ENCODE measurements at regions not wholly inside any gene's neighbourhood (a gene's known extent, or its start where the extent isn't known, plus 50 kb on each side); places are given as distances from the start of the nearest gene placed in this dataset.

- no peak overlapping the region for H3K4ac ChIP-seq (ENCODE audit: low read depth, low read length)
- Mint-ChIP-seq H3K36me3 (ENCODE audit: insufficient read depth in 1 of 3, low read depth in 3 of 3) (no peaks in the 10 kb centered on the region), H3K9me3 (no peaks in the 10 kb centered on the region; a peak in 1 of 5 replicates), H3K4me1 (peaks cover 23 to 46% of the 10 kb centered on the region in 2 experiments), H3K27ac (no peak overlapping the region), H3K27me3 (ENCODE audit: low read depth) (no peaks in the 10 kb centered on the region; the same call in 1 of the 2 replicates), H3K4me3 (no peak overlapping the region)
- no peak overlapping the region for H2BK15ac ChIP-seq (ENCODE audit: low read depth, low read length)
- no peak overlapping the region for H2AK5ac ChIP-seq (ENCODE audit: insufficient read length, low read length)
- no peaks in the 10 kb centered on the region for H3K79me1 ChIP-seq (ENCODE audit: insufficient read depth, low read depth, low read length, poor library complexity, severe bottlenecking)
- H3K4me2 ChIP-seq (ENCODE audit: insufficient read depth, insufficient read length, low read length), result no peak overlapping the region
- TF ChIP-seq CTCF (conservative IDR thresholded peaks at IDR 0.05), result no peak
- H2BK5ac ChIP-seq (ENCODE audit: insufficient read length, low read length), result no peak overlapping the region
- H2AFZ ChIP-seq (ENCODE audit: low read length), result no peak overlapping the region
- DNase-seq, result no peak
- H2BK120ac ChIP-seq (ENCODE audit: low read depth, low read length, poor library complexity, severe bottlenecking), result no peak overlapping the region
- H3K56ac ChIP-seq (ENCODE audit: insufficient read length, low read depth, low read length), result no peak overlapping the region
- no peaks in the 10 kb centered on the region for H3K23me2 ChIP-seq (ENCODE audit: insufficient read length, low read depth, low read length, poor library complexity, severe bottlenecking)
- no peak overlapping the region for H4K8ac ChIP-seq (replicated peaks; ENCODE audit: insufficient read length, low read depth, low read length)
- H4K91ac ChIP-seq (ENCODE audit: insufficient read length, low read depth, low read length), result no peak overlapping the region
- H3K14ac ChIP-seq (ENCODE audit: insufficient read depth, low read length), result no peak overlapping the region
- no peaks in the 10 kb centered on the region for H3K27me3 ChIP-seq (ENCODE audit: insufficient read depth, low read length)
- no peak overlapping the region for H3K27ac ChIP-seq (ENCODE audit: insufficient read length, low read depth, low read length)
- no peaks in the 10 kb centered on the region for H4K20me1 ChIP-seq (ENCODE audit: control insufficient read depth, insufficient read depth, insufficient read length)
- H2BK12ac ChIP-seq (ENCODE audit: insufficient read length, low read depth, low read length), result no peak overlapping the region
- no peaks in the 10 kb centered on the region for H3K4me1 ChIP-seq (ENCODE audit: insufficient read depth, low read length)
- no CpG with 5 or more reads among the region's 10 CpGs for WGBS (ENCODE audit: extremely low coverage, insufficient read length, low lambda C conversion rate)
- H3K9ac ChIP-seq (ENCODE audit: extremely low read depth, insufficient read length, low read length), result no peak overlapping the region
- no peak overlapping the region for H2BK20ac ChIP-seq (ENCODE audit: low read depth, low read length, poor library complexity, severe bottlenecking)
- no peak overlapping the region for H4K5ac ChIP-seq (ENCODE audit: insufficient read length, low read depth, low read length)
- no peaks in the 10 kb centered on the region for H3K79me2 ChIP-seq (ENCODE audit: insufficient read depth, low read length)
- H3K18ac ChIP-seq (ENCODE audit: insufficient read length, low read depth, low read length), result no peak overlapping the region
- no peaks in the 10 kb centered on the region for H3K9me3 ChIP-seq (ENCODE audit: control insufficient read depth, low read depth, low read length)
- no peak overlapping the region for H3K23ac ChIP-seq (ENCODE audit: insufficient read length, low read depth, low read length)
- H3T11ph ChIP-seq (ENCODE audit: low read length), result no peak overlapping the region
Observed at GRCh38 chr11:134573857-134574256, 161.8 kb upstream of the B3GAT1 start.
